Stimulated activated CD4-positive, alpha-beta T cell treated with anti-CD3 and anti-CD28 coated beads, Interleukin-15, amount 100 ng/mL, for 1 hour (primary cell): ENCODE measurements at regions not wholly inside any gene's neighbourhood (a gene's known extent, or its start where the extent isn't known, plus 50 kb on each side); places are given as distances from the start of the nearest gene placed in this dataset.

ENCODE experiments used
- DNase-seq, 2 donors: peaks; one replicate each; pipeline ENCODE4 v3.0.0-alpha.2; 2020; ENCODE audit warnings: low read depth in 1 of 2, low spot score in 1 of 2

GRCh38 chr9:90014421-90014820 is 409.6 kb downstream of the GADD45G start:
- DNase-seq = no peak

- no peak for DNase-seq
Measured at GRCh38 chr9:90016272-90016671, 411.5 kb downstream of the GADD45G start.

- no peak for DNase-seq
Measured at GRCh38 chr9:90017679-90018078, 412.9 kb downstream of the GADD45G start.

- DNase-seq = no peak
Measured at GRCh38 chr9:90018688-90019087, 413.9 kb downstream of the GADD45G start.

GRCh38 chr9:90019626-90020025 is 414.8 kb downstream of the GADD45G start:
- no peak for DNase-seq

GRCh38 chr9:90020276-90020871 is 415.6 kb downstream of the GADD45G start:
- no peak for DNase-seq

- DNase-seq = no peak
Measured at GRCh38 chr9:90021216-90021906, 416.5 kb downstream of the GADD45G start.

- DNase-seq = no peak
Measured at GRCh38 chr9:90022474-90022873, 417.7 kb downstream of the GADD45G start.

GRCh38 chr9:90023861-90024260 is 419.0 kb downstream of the GADD45G start:
- no peak for DNase-seq

- no peak for DNase-seq
Measured at GRCh38 chr9:90024409-90024808, 419.6 kb downstream of the GADD45G start.

GRCh38 chr9:90024823-90025222 is 420.0 kb downstream of the GADD45G start:
- DNase-seq = no peak

- DNase-seq = no peak
Measured at GRCh38 chr9:90025816-90026215, 421.0 kb downstream of the GADD45G start.

GRCh38 chr9:90027296-90027790 is 422.5 kb downstream of the GADD45G start:
- no peak for DNase-seq

- no peak for DNase-seq
Measured at GRCh38 chr9:90029386-90029785, 424.6 kb downstream of the GADD45G start.

GRCh38 chr9:90029996-90030395 is 425.2 kb downstream of the GADD45G start:
- DNase-seq = no peak

- no peak for DNase-seq
Measured at GRCh38 chr9:90032296-90033027, 427.6 kb downstream of the GADD45G start.

- no peak for DNase-seq
Measured at GRCh38 chr9:90033028-90033650, 428.3 kb downstream of the GADD45G start.

- no peak for DNase-seq
Measured at GRCh38 chr9:90034071-90034470, 429.3 kb downstream of the GADD45G start.

GRCh38 chr9:90035471-90035870 is 430.7 kb downstream of the GADD45G start:
- DNase-seq = no peak

GRCh38 chr9:90037146-90037797 is 432.5 kb downstream of the GADD45G start:
- DNase-seq = no peak

- no peak for DNase-seq
Measured at GRCh38 chr9:90038763-90039162, 434.0 kb downstream of the GADD45G start.
